Caco-2 (cell line): ENCODE measurements at regions not wholly inside any gene's neighbourhood (a gene's known extent, or its start where the extent isn't known, plus 50 kb on each side); places are given as distances from the start of the nearest gene placed in this dataset.

Source experiments
- BruUV-seq: library from RNA; stranded (reverse); fragments of 400-500 nt; replicated peaks from 2 replicates; lab custom pipeline; 2021; lab: Mats Ljungman, UMichigan
- CTCF ChIA-PET: fragments of 300-600 bp; sonication (Branson Sonifier 250); formaldehyde crosslinking; loops from one replicate; lab custom pipeline; 2022; ENCODE audit warnings: antibody characterized with exemption; lab: Charles Lee
- POLR2A ChIA-PET: fragments of 300-600 bp; sonication (Branson Sonifier 250); formaldehyde crosslinking; loops from one replicate; lab custom pipeline; 2022; ENCODE audit warnings: antibody characterized with exemption; lab: Charles Lee
- DNase-seq, 2 experiments: peaks; one replicate each; pipeline versions ENCODE4 v3.0.0 to v3.0.0-alpha.2; 2020 to 2022
- H3K27me3 ChIP-seq: replicated peaks from 2 replicates; pipeline ENCODE4 v1.6.0; 2011; ENCODE audit warnings: low read length; ENCODE audit not compliant: control insufficient read depth, insufficient read depth
- H3K36me3 ChIP-seq: 2 replicates; pipeline ENCODE4 v1.5.1; 2011; ENCODE audit warnings: low read length; ENCODE audit not compliant: control insufficient read depth, insufficient read depth
- H3K4me1 ChIP-seq: fragments of 250-450 bp; sonication (Bioruptor Pico); 2 replicates; pipeline ENCODE4 v1.5.1; 2020; ENCODE audit warnings: mild to moderate bottlenecking
- H3K4me3 ChIP-seq: 2 replicates; pipeline ENCODE4 v1.5.1; 2011; ENCODE audit warnings: low read depth, mild to moderate bottlenecking, control low read depth, low read length
- H3K9me3 ChIP-seq: fragments of 250-450 bp; sonication (Bioruptor Pico); 2 replicates; pipeline ENCODE4 v1.5.1; 2020; ENCODE audit warnings: mild to moderate bottlenecking, moderate library complexity
- H3K27ac Mint-ChIP-seq: one replicate; pipeline ENCODE4 v1.8.0; 2022; ENCODE audit warnings: mixed read lengths; ENCODE audit not compliant: unreplicated experiment
- H3K27me3 Mint-ChIP-seq: one replicate; pipeline ENCODE4 v1.8.0; 2022; ENCODE audit warnings: mixed read lengths; ENCODE audit not compliant: insufficient read depth, unreplicated experiment
- H3K36me3 Mint-ChIP-seq: one replicate; pipeline ENCODE4 v1.8.0; 2022; ENCODE audit warnings: mild to moderate bottlenecking, mixed read lengths; ENCODE audit not compliant: insufficient read depth, unreplicated experiment
- H3K4me1 Mint-ChIP-seq: one replicate; pipeline ENCODE4 v1.8.0; 2022; ENCODE audit warnings: low read depth, mixed read lengths; ENCODE audit not compliant: unreplicated experiment
- H3K4me3 Mint-ChIP-seq: one replicate; pipeline ENCODE4 v1.8.0; 2022; ENCODE audit warnings: mild to moderate bottlenecking, moderate library complexity, mixed read lengths; ENCODE audit not compliant: unreplicated experiment
- H3K9me3 Mint-ChIP-seq: one replicate; pipeline ENCODE4 v1.8.0; 2022; ENCODE audit warnings: mixed read lengths; ENCODE audit not compliant: unreplicated experiment
- intact Hi-C: fragments of 100-400 bp; cut with micrococcal nuclease; formaldehyde crosslinking; loops from one replicate; pipeline ENCODE4 v1.10.0; 2022; ENCODE audit not compliant: unreplicated experiment
- TF ChIP-seq, protein P1 (sequence below), 2 experiments: fragments of 200-600 bp in 1 of 2; IDR thresholded peaks; 1 replicate in 1 of 2; 2 replicates in 1 of 2; pipeline versions ENCODE4 v1.5.1 to v1.8.0; 2011 to 2022; ENCODE audit warnings: antibody characterized with exemption in 1 of 2, control low read depth in 1 of 2, inconsistent platforms in 1 of 2, low read depth in 1 of 2, low read length in 1 of 2, mild to moderate bottlenecking in 1 of 2, moderate library complexity in 1 of 2; ENCODE audit not compliant: insufficient read depth in 1 of 2, severe bottlenecking in 1 of 2, unreplicated experiment in 1 of 2

DNA sequence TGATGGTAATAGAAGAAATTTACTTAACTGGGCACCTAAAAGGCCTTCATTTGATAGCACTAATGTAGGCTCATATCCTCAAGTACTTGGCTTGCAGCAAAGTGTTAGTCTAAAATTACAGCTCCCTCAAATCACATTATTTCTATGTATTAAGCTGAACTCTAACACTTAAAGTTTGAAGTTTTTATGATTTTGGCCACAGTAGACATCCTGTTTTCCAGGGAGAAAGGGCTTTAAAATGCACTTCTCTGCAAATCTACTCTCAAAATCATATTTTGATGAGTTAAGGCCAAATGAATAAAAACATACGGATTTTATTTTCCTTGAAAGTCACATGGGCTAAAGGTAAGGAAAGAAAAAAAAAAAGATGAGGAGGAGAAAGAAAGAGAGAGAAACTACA is 575.5 kb downstream of the PLPP3 start:
- H3K4me1 ChIP-seq: no peaks in the 10 kb centered on the region
- H3K4me1 Mint-ChIP-seq: peaks cover 8% of the 10 kb centered on the region
- intact Hi-C loops: no loop called here
- no peak overlapping the region for H3K27ac Mint-ChIP-seq
- no peaks in the 10 kb centered on the region for H3K9me3 ChIP-seq
- ChIA-PET POLR2A (no interaction called here), CTCF (no interaction called here)
- TF ChIP-seq, protein P1, sequence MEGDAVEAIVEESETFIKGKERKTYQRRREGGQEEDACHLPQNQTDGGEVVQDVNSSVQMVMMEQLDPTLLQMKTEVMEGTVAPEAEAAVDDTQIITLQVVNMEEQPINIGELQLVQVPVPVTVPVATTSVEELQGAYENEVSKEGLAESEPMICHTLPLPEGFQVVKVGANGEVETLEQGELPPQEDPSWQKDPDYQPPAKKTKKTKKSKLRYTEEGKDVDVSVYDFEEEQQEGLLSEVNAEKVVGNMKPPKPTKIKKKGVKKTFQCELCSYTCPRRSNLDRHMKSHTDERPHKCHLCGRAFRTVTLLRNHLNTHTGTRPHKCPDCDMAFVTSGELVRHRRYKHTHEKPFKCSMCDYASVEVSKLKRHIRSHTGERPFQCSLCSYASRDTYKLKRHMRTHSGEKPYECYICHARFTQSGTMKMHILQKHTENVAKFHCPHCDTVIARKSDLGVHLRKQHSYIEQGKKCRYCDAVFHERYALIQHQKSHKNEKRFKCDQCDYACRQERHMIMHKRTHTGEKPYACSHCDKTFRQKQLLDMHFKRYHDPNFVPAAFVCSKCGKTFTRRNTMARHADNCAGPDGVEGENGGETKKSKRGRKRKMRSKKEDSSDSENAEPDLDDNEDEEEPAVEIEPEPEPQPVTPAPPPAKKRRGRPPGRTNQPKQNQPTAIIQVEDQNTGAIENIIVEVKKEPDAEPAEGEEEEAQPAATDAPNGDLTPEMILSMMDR (IDR thresholded peaks at IDR 0.05; ENCODE audit: insufficient read depth in 1 of 2, low read depth in 1 of 2, low read length in 1 of 2, severe bottlenecking in 1 of 2, unreplicated experiment in 1 of 2): no peak
- no peak overlapping the region for H3K4me3 ChIP-seq
- H3K27me3 ChIP-seq: no peaks in the 10 kb centered on the region
- no peaks in the 10 kb centered on the region for H3K36me3 Mint-ChIP-seq
- no peak for DNase-seq
- H3K4me3 Mint-ChIP-seq: no peak overlapping the region
- no peaks in the 10 kb centered on the region for H3K36me3 ChIP-seq
- H3K27me3 Mint-ChIP-seq: peaks cover 4% of the 10 kb centered on the region
- H3K9me3 Mint-ChIP-seq: peaks cover 10% of the 10 kb centered on the region
- BruUV-seq: no TSS peak

DNA sequence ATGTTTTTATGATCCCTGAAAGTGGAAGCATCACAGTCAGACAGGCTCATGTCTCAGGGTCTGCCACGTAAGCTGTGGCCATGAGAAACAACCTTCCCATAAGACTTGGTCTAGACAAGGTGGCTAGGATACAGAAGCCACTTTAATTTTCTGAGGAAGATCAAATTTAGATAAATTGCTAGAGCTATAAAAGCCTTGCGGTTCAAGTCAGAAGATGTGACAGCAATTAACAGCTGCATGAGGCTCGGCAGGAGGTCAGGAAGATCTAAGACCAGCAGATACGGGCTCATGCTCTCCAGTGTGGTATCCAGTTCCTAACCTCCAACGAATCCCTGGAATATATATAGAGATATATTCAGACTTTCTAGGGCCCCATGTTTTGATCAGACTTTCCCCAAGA is 577.1 kb downstream of the PLPP3 start:
- ChIA-PET POLR2A (interaction anchor here (0.5 kb wide), 1 partner anchor 105 kb away, joined by 3 read pairs; no protein-coding TSS in a partner anchor), CTCF (no interaction called here)
- no peaks in the 10 kb centered on the region for H3K36me3 ChIP-seq
- peaks cover 9% of the 10 kb centered on the region for H3K9me3 Mint-ChIP-seq
- TF ChIP-seq, protein P1 (IDR thresholded peaks at IDR 0.05; ENCODE audit: insufficient read depth in 1 of 2, low read depth in 1 of 2, low read length in 1 of 2, severe bottlenecking in 1 of 2, unreplicated experiment in 1 of 2): no peak
- no peak overlapping the region for H3K27ac Mint-ChIP-seq
- intact Hi-C loops: no loop called here
- H3K27me3 Mint-ChIP-seq: peaks cover 4% of the 10 kb centered on the region
- H3K4me3 ChIP-seq: no peak overlapping the region
- H3K27me3 ChIP-seq: no peaks in the 10 kb centered on the region
- no peak for DNase-seq
- no peak overlapping the region for H3K4me3 Mint-ChIP-seq
- H3K9me3 ChIP-seq: no peaks in the 10 kb centered on the region
- peaks cover 8% of the 10 kb centered on the region for H3K4me1 Mint-ChIP-seq
- H3K36me3 Mint-ChIP-seq: no peaks in the 10 kb centered on the region
- no TSS peak for BruUV-seq
- no peaks in the 10 kb centered on the region for H3K4me1 ChIP-seq

DNA sequence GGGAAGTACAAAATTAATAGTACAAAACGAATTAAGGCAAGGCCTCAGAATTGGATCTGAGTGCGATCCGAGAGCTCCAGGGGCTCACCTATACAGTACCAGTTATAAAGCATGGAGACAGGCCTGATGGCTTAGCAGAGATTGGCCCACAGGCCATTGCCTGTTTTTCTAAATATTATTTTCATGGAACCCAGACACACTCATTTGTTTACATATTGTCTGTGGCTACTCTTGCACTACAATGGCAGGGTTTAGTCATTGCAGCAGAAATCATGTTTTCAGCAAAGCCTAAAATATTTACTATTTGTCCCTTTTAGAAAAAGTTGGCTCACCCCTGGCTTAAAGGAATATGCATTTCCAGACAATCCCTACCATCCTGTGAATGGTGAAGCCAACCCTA is 578.9 kb downstream of the PLPP3 start:
- intact Hi-C loops: no loop called here
- ChIA-PET POLR2A (no interaction called here), CTCF (no interaction called here)
- Mint-ChIP-seq H3K27me3 (no peaks in the 10 kb centered on the region), H3K27ac (no peak overlapping the region), H3K4me3 (no peak overlapping the region), H3K4me1 (peaks cover 8% of the 10 kb centered on the region), H3K9me3 (peaks cover 13% of the 10 kb centered on the region), H3K36me3 (no peaks in the 10 kb centered on the region)
- no peaks in the 10 kb centered on the region for H3K27me3 ChIP-seq
- no peaks in the 10 kb centered on the region for H3K36me3 ChIP-seq
- TF ChIP-seq, protein P1 (IDR thresholded peaks at IDR 0.05; ENCODE audit: insufficient read depth in 1 of 2, low read depth in 1 of 2, low read length in 1 of 2, severe bottlenecking in 1 of 2, unreplicated experiment in 1 of 2): no peak
- no peaks in the 10 kb centered on the region for H3K4me1 ChIP-seq
- no TSS peak for BruUV-seq
- H3K9me3 ChIP-seq: no peaks in the 10 kb centered on the region
- DNase-seq: no peak
- H3K4me3 ChIP-seq: no peak overlapping the region
